HG02852 (cell line): ENCODE measurements at regions not wholly inside any gene's neighbourhood (a gene's known extent, or its start where the extent isn't known, plus 50 kb on each side); places are given as distances from the start of the nearest gene placed in this dataset.

Experiments
- ATAC-seq: cut with Tn5 transposase; IDR thresholded peaks from one replicate; pipeline ENCODE4 v1.9.1; 2021; ENCODE audit warnings: mild to moderate bottlenecking, moderate library complexity; ENCODE audit not compliant: unreplicated experiment

DNA sequence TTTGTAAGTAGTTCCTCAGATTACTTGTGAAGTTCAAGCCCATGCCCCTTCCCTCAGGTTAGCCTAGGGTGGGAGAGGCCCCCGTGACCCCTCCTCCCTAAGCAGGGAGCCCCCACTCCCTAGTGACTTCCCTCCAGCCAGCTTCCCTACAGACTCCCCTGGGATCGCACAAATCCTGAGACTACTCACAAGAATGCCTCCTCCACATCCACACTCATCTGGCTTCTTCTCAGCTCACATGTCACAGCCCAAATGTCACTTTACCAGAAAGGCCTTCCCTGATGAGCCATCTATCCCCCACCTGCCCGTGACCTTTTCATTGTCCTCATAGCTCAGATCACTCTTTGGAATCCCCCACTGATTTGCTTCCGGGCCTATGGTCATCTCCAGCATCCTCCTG lies 96.7 kb upstream of the ARAP3 start:
- ATAC-seq = no peak

DNA sequence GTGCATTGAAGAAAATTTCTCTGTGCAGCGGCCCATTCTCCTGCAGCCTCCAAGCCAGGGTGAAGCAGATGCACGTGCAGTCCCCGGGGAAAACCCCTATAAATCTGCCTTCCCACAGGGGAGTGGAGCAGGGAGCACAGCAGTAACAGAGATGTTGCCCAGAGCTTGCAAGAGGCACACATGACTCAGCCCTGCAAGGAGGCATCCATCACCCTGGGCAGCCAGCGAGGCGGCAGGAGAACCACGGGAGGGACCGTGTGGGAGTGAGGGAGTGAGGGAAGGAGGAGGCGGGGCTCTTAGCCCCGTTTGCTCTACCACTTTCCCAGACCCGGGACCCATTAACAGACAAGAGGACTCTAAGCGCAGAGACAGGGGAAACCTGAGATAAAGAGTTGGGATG lies 96.2 kb upstream of the ARAP3 start:
- no peak for ATAC-seq

DNA sequence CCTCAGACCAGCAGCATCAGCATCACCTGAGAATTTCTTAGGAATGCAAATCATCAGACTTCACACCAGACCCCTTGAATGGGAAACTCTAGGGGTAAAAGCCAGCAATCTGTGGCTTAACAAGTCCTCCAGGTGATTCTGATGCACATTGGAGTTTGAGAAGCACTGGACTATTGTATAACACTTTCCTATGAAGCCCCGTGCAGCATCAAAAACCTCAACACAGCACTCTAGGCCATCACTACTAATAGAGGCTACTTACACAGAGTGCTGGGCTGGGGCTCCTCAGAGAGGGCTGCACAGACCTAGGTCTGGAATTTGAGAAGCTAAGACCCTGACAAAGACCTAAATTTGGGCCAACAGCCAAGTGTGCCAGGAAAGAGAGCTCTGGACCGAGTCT lies 95.7 kb upstream of the ARAP3 start:
- no peak for ATAC-seq

DNA sequence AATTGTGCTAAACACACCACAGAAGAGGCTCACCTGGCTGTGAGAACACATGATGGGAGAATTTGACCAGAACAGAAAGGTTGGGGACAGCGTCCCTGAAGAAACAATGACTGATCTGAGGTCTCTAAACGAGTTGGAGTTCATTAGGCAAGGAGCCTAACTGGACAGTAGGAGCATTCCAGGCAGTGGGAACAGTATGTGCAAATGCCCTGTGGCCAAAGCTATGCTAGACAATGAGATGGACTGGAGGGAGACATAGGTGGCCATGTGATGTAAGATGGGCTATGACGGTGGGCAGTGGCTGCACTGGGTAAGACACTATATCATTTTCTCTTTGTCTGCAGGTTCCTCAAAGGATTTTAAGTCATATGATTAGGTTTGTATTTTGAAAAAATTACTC lies 95.1 kb upstream of the ARAP3 start:
- no peak for ATAC-seq

DNA sequence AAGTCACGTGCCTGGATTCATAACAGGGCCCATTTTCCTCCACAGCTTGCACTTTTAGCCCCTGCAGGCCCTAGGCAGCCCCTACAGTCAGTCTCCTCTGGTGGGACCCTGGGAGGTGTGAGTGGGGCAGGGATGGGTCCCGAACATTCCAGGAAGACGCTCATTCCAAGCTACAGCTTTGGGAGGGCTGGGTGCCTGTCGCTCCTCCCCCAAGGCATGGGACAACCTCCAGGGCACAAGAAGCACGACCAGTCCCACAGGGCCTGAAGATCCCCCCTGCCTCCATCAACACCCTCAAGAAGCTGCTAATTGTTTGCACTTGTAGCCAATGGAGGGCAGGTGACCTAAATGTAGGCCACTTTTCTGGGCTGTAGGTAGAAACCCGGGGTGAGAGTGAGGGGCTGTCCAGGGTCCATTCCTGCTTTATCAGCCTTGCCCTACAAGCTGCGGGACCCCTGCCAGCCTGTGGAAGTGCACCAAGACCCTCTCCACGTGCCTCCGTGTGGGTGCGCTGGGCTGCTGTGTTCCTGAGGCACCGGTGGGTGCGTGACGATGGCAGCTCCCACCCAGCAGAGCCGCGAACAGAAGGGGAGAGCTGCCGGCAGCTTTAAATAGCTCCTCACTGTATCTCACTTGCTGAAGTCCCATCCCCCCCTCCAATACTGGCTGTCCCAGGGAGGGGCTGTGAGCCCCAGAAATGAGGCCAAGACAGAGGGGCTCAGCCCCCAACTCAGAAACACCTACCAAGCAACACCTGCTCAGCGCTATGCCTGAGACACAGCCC lies 91.9 kb upstream of the ARAP3 start:
- ATAC-seq = no peak

DNA sequence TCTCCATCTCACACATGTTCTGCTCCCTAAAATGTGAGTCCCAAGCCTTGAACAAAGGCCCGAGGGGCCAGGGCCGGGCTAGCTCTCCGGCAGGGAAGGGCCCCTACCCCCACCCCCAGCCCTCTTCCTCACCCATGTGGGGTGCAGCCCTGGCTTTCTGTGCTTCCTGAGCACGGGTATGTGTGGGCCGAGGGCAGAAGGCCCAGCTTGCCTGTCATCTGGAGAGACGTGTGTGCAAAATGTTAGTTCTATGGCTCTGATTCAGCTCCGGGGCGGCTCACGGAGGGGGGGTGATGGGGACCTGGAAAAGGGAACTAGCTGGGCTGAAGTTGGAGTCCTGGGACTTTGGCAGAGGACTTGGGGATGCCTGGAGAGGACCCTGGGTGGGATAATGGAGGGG lies 90.3 kb upstream of the ARAP3 start:
- no peak for ATAC-seq

GRCh38 chr5:141771562-141771961 lies 89.5 kb upstream of the ARAP3 start:
- no peak for ATAC-seq

- no peak for ATAC-seq
These were observed 89.0 kb upstream of the ARAP3 start for GRCh38 chr5:141771031-141771430.

DNA sequence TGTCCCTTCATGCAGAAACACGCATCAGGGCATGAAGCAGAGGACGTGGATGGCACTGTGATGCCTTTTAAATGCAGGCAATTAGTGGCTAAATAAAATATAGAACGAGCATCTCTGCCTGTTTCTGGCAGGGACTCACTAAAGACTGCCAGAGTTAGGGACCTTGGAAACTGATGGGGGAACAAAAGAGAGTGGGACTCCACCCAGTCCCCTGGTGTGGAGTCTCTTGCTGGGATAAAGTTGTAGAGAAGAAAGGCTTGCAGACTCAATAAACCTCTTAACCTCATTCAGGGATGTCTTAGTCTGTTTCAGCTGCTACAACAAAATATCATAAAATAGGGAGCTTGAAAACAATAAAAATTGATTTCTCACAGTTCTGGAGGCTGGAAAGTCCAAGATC lies 87.6 kb upstream of the ARAP3 start:
- no peak for ATAC-seq

DNA sequence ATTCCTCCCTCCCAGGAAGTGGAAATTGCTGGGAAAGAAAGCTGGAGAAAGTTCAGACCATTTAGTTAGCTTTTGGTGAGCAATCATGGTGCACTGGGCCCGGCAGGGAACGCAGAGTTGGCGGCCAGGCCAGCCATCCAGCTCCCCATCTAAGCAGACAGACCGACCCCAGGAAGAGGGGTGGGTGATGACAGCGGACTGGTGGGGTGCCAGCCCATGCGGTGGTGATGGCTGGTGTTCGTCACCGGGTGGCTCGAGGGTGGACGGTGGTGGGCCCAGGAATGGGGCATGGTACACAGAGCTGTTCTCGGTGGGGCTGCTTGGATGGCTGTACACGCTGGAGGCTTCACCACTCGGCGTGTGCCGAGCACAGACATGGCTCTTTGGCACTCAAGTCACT lies 85.6 kb upstream of the ARAP3 start:
- ATAC-seq = no peak

DNA sequence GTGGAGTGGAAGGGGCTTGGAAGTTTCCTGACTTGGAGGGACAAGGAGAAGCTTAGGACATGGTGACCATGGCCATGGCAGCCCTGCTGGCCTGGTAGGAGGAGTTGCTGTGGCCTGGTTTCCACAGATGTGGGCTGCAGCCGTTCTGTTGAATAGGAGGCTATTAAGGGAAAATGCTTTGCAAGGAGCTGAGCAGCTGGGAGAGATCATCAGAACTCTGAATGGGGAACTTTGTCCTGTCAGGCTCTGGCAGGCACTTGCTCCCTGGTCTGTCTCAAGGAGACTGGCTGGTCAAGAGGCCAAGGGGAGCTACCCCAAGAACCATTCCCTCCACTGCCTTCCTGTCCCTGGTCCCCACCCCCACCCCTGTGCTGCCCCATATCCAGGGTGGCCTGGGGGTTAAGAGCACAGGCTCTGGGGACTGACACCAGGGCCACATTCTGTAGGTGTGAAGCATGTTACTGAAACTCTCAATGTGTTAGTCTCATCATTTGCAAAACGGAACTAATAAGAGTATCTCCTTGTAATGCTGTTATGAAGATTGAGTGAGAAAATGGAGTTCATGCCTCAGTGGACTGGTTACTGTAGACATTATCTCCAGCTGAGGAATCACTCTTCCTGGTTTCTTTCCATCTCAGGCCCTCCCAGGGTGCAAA lies 84.0 kb upstream of the ARAP3 start:
- no peak for ATAC-seq

- no peak for ATAC-seq
These were observed 81.5 kb upstream of the ARAP3 start for GRCh38 chr5:141763541-141763940.

DNA sequence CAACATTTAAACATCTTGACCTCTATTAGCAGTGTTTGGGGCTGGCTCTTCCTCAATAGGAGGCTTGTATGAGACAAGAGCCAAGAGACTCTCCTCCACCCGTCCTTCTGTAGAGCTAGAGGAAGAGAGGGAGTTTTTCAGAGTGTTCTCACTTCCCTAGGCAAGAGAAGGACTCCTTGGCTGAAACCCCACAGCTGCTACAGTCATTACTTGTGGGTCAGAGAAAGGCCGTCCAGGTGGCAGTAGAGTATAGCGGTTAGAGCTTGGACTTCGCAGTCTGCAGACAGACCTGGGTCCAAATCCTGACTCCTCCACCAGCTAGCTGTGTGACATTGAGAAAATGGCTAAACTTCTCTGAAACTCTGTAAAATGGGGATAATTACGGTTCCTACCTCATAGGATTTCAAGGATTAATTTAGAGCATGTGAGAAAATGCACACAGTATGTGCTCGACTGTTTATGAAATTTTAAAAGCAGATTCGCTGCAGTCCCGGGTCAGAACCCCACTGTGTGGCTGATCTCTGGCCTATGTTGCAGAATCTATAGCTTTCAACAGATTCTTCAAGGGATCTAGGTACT lies 80.8 kb upstream of the ARAP3 start:
- ATAC-seq = peak; percentile 75

GRCh38 chr5:141762316-141762715 lies 80.3 kb upstream of the ARAP3 start:
- ATAC-seq = no peak

- no peak for ATAC-seq
These were observed 78.7 kb upstream of the ARAP3 start for GRCh38 chr5:141760753-141761152.

- no peak for ATAC-seq
These were observed 78.2 kb upstream of the ARAP3 start for GRCh38 chr5:141760193-141760592.

DNA sequence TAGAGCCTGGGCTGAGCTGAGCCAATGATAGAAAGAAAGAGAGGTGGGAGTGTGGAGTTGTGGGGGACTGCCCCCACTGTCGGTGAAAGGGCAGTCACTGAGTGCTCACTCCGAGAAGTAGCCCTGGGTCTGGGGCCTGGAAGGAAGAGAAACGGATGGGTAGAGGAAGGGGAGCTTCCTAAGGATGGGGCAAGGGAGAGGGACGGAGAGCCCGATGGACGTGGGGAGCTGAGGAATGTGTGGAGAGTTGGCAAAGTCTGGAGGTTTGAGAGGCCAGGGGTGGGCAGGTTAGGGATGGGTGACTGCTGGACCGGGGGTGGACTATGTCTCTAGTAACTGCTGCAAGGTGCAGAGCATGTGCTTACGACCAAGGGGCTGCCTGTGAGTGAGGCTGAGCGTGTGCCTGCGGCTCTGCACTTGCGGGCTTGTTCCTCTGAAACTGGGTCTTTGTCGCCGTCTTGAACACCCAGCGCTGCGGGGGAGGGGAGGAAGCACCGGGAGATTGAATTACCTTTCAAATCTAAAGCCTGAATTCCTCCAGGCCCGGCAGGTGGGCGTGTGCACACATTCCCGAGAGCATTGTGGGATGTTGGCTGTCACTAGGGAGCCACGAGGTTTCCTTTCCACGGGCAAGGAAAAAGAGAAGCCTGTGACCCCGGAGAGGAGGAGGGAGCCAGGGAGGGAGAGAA lies 76.4 kb upstream of the ARAP3 start:
- no peak for ATAC-seq

- no peak for ATAC-seq
These were observed 75.4 kb upstream of the ARAP3 start for GRCh38 chr5:141757402-141757801.

DNA sequence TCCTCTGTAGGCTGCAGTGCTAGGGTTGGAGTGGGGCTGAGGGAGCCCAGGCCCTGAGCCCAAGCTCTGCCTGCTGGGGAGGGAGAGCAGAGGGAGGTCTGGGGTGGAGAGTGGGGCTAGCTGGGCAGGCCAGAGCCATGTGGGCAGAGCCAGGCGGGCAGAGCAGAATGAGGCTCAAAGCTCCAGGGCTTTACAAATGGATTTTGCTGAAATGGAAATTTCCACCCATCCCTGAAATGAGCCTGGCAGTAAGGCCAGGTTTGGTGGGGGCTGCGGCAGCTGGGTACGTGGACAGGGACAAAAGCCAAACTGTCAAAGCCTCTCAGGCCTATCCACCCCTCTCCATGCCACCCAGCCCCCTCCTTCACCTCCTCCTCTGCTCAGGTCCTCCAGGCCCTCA lies 74.2 kb upstream of the ARAP3 start:
- ATAC-seq = no peak

DNA sequence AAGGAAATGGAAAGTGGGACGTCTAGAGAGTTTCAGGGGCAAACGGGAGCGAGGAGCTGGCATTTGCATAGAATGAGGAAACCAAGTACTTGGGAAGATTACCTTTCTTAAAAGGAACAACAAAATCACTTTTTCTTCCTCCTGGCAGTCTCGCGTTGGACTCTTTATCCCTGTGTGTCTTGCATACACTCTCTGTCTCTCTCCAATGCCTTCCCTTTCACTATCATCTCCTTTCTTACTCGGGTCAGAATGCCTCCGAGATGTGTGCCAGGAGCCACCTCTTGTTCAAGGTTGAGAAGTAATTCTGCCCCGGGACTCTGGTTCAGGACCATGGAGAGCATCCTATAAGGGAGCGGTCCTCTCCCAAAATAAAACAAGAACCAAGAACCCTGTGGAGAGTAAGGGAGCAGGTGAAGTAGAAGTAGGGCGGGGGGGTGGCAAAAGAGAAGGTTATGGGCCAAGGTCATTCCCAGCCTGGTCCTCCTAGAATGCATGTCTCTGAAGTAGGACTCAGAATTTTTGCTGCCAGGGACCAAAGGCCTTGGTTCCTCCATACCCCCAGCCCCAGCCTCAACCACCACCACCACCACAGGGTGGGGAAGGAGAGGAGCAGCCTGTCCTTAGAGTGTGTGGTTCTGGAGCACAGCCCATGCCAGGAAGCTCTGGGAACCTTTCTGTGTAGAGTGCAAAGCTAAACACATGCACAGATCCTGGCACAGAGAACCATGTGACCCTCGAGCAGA lies 72.1 kb upstream of the ARAP3 start:
- ATAC-seq = no peak
